Non-pigmented ciliary epithelial cell (primary cell): ENCODE measurements at regions not wholly inside any gene's neighbourhood (a gene's known extent, or its start where the extent isn't known, plus 50 kb on each side); places are given as distances from the start of the nearest gene placed in this dataset.
"Not testable (repeated sequence)": the region's sequence is repeated elsewhere in the genome, so short reads cannot be mapped to it uniquely, and the experiment has no call there.

Source experiments
- DNase-seq: peaks from one replicate; pipeline ENCODE4 v3.0.0-alpha.2; 2010; ENCODE audit warnings: low read depth

DNA sequence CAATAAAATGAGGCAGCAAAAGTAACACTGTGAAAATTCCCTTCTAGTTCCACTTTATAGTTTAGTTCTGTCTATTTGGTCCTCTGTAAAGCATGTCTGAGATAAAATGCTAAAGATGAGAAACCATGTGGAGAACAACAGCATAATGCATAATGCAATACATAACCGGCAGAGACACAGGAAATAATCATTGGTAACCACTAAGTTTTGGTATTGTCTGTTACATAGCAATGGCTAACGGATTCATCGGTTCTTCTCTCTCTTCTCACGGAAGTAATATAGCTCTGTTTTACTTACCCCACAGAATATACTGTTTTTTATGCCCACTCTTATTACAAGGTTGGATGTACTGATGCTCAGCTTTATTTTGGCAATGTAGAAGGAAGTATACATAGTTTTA is 158.9 kb downstream of the FAM174A start:
- no peak for DNase-seq

DNA sequence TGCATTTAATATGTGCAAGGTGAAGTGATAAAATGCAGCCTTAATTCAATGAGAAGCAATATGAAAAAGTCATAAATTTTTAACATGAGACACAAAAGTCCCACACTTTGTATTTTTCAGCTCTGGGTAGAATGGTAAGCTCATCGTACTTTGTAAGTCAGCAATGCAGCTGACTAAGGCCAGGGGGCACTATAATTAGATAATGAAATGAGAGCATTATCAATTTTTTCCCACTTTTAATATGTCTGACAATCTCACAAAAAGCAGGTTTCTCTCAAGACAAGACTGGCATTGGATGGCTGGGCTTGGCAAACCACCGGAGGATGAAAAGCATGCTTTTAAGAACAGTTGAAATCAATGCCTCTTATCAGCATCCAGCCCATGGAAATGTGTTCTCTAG is 162.8 kb downstream of the FAM174A start:
- DNase-seq: no peak

DNA sequence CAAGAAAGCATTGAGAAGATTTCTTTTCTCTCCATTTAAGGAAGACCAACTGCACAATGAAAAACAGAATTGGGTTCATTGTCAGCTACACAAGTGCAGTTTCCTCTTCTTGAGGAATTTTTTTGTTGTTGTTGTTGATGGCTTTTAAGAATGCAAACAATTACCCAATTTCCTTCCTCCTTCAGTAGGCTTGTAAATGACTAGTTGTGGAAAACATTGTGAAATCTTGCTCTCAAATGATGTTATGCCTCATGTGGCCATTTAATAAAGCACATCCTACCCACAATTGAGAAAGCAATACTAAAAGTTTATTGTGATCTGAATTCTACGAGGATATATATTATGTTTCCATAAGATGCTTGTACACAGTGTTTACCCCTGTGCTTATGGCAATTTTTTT is 171.6 kb downstream of the FAM174A start:
- no peak for DNase-seq

- no peak for DNase-seq
These were observed 173.5 kb downstream of the FAM174A start for GRCh38 chr5:100708645-100709171.

DNA sequence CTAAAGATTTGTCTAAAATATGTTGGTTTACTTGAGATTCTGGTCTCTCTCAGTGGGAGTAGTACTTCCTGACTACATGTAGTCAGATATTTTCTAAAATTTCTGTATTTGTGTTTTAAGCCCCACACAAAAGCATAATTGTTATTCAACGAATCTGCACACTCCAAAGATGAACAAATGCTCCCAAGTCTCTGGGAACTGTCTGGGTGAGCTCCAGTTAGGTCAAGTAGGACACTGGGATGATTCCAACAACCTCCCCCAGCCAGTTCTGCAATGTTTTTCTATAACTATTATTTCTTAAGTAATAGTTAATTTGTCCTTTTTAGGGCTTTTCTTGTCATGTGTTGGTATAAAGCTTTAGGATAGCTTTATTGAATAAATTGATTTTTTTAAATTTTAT is 174.6 kb downstream of the FAM174A start:
- DNase-seq: no peak

- DNase-seq: not testable (repeated sequence)
These were observed 179.6 kb downstream of the FAM174A start for GRCh38 chr5:100714780-100715179.

GRCh38 chr5:100722657-100723056 is 180.4 kb downstream of the ST8SIA4 start:
- no peak for DNase-seq

GRCh38 chr5:100723229-100723628 is 179.9 kb downstream of the ST8SIA4 start:
- DNase-seq: no peak

GRCh38 chr5:100726116-100726515 is 177.0 kb downstream of the ST8SIA4 start:
- no peak for DNase-seq

GRCh38 chr5:100731768-100732167 is 171.3 kb downstream of the ST8SIA4 start:
- DNase-seq: no peak

GRCh38 chr5:100746730-100747129 is 156.4 kb downstream of the ST8SIA4 start:
- DNase-seq: no peak

GRCh38 chr5:100749771-100750284 is 153.3 kb downstream of the ST8SIA4 start:
- no peak for DNase-seq

DNA sequence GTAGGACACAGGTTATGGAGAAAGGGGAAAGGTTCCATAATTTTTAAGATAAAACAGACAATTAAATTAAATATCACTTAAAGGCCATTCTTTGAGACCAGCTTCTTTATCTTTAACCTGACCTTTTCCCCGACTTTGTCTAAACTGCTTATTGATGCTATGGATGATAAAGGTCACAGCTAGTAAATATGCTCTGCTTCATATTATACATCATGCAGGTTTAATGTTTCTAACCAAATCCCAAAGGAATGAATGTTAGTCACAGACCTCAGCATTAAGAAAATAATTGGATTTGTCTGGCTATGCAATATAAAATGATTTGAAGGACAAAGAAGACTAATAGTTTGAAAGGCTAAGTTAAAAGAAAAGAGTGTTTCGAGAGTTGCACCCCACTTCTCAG is 147.6 kb downstream of the ST8SIA4 start:
- DNase-seq: no peak
